ENCODE measurements at regions not wholly inside any gene's neighbourhood (a gene's known extent, or its start where the extent isn't known, plus 50 kb on each side); places are given as distances from the start of the nearest gene placed in this dataset.
"Not testable (repeated sequence)": the region's sequence is repeated elsewhere in the genome, so short reads cannot be mapped to it uniquely, and the experiment has no call there.

DNA sequence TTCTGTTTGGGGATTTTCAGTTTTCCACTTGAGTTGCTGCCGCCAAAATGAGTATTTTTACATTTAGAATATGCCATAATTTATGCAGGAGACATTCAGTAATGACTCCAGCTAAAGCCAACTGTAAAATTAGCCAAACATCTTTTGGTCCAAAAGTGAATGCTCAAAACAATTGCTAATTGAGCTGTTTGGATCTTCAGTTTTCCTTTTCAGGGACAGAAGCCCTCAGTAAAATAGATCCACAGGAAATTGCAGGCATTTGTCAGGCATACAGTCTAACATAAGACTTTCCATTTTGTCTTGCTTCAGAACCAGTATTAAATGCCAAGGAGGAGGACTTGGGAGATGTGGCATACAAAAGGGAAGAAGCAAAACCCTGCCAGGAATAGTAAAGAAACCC is 524.8 kb upstream of the API5 start:
- DNase-seq (ENCODE audit: low read depth), result no peak
- no peak overlapping the region for H3K4me3 ChIP-seq (ENCODE audit: low read depth, low read length)
- TF ChIP-seq, protein P1, sequence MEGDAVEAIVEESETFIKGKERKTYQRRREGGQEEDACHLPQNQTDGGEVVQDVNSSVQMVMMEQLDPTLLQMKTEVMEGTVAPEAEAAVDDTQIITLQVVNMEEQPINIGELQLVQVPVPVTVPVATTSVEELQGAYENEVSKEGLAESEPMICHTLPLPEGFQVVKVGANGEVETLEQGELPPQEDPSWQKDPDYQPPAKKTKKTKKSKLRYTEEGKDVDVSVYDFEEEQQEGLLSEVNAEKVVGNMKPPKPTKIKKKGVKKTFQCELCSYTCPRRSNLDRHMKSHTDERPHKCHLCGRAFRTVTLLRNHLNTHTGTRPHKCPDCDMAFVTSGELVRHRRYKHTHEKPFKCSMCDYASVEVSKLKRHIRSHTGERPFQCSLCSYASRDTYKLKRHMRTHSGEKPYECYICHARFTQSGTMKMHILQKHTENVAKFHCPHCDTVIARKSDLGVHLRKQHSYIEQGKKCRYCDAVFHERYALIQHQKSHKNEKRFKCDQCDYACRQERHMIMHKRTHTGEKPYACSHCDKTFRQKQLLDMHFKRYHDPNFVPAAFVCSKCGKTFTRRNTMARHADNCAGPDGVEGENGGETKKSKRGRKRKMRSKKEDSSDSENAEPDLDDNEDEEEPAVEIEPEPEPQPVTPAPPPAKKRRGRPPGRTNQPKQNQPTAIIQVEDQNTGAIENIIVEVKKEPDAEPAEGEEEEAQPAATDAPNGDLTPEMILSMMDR (conservative IDR thresholded peaks at IDR 0.05; ENCODE audit: low read depth, low read length), result no peak

DNA sequence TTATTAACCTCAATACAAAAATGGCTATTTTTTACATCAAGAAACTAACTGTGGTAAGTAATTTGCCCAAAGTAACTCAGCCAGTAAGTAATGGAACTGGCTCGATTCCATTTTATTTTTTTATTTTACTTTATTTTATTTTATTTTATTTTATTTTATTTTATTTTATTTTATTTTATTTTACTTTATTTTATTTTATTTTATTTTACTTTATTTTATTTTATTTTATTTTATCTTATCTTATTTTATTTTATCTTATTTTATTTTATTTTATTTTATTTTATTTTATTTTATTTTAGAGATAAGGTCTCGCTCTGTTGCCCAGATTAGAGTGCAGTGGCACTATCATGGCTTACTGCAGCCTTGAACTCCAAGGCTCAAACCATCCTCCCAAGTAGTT is 516.3 kb upstream of the API5 start:
- not testable (repeated sequence) for H3K4me3 ChIP-seq (ENCODE audit: low read depth, low read length); DNase-seq (ENCODE audit: low read depth)

DNA sequence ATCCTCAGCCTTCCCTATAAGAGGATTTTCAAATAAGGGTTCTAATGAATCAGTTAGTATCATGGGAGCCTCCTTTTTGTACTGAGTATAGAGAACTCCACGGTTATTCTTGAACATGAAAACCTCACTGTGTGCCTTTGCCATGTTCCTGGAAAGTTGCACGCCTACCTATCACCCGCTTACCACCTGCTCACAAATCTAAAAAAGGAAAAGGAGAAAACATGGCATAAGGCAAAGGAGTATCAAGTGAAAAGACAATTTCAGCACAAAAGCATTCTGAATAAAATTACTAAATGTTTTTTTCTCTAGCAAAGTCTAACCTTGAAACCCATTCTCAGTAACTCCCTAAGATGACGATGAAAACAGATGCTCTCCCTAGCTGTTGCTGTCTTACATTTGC is 511.8 kb upstream of the API5 start:
- H3K4me3 ChIP-seq (ENCODE audit: low read depth, low read length), result no peak overlapping the region
- no peak for DNase-seq (ENCODE audit: low read depth)
- TF ChIP-seq, protein P1 (conservative IDR thresholded peaks at IDR 0.05; ENCODE audit: low read depth, low read length), result no peak

DNA sequence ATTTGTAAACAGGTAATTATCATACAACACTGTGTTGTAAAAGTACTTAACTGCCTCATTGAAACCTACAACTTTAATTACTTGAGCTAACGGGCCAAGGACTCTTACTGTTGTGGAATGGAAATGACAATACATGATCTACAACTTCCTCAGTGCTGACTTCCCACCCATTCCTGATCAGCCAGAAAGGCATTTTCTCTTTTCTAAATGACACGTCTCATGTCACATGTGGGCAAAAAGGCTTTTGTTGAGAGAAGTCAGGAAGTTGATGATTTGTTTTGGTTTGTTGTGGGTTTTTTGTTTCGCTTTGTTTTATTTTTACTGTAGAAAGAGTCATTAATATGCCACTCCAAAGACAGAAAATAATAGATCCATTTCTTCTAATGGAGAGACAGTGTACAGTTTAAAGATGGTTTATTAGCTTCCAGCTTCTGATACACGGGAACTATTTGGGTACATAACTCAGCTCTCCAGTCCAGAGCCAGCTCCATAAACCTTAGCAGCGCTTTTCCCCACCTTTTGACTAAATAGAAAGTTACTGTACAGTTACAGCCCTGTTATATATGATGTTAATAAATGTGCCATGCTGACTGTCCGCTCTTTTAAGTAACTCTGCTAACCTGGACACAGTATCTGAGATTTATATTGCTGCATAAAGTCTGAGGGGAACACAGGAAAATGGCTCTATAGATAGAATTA is 509.4 kb upstream of the API5 start:
- no peak overlapping the region for H3K4me3 ChIP-seq (ENCODE audit: low read depth, low read length)

GRCh38 chr11:42806191-42806590 is 505.6 kb upstream of the API5 start:
- TF ChIP-seq, protein P1 (conservative IDR thresholded peaks at IDR 0.05; ENCODE audit: low read depth, low read length), result no peak
- H3K4me3 ChIP-seq (ENCODE audit: low read depth, low read length), result no peak overlapping the region
- DNase-seq (ENCODE audit: low read depth), result no peak

More for the DNA sequence above, 509.4 kb upstream of the API5 start:
- DNase-seq (ENCODE audit: low read depth), result no peak
- TF ChIP-seq, protein P1 (conservative IDR thresholded peaks at IDR 0.05; ENCODE audit: low read depth, low read length), result no peak

DNA sequence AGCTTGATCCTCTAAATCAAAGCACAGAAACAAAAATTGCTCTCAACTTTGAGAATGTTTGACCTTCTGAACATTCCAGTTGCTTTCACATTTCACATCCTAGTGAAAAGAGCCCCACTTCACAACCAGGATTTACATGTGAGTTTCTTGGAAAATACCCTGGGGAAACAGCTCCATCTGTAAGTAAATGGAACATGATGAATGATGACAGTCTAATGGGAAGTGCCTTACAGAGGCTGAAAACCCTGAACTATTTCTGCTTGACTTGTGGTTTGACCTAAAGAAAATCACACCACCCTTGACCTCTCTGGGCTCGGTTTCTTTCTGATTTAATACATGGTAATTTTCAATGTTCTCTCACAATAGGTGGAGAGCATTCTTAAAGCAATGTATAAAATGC is 499.4 kb upstream of the API5 start:
- DNase-seq (ENCODE audit: low read depth), result no peak
- no peak overlapping the region for H3K4me3 ChIP-seq (ENCODE audit: low read depth, low read length)
- TF ChIP-seq, protein P1 (conservative IDR thresholded peaks at IDR 0.05; ENCODE audit: low read depth, low read length), result no peak

DNA sequence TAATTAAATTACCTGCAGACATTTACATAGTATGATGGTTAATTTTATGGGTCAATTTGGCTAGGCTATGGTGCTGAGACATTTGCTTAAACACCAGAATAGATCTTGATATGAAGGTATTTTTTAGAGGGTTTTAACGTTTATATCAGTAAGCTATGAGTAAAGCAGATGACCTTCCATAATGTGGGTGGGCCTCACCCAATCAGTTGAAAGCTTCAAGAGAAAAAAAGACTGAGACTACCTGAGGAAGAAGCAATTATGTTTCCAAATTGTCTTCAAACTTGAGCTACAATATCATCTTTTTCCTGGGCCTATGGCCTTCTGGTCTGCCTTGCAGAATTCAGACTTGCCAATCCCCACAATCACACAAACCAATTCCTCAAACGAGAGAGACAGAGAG is 498.8 kb upstream of the API5 start:
- TF ChIP-seq, protein P1 (conservative IDR thresholded peaks at IDR 0.05; ENCODE audit: low read depth, low read length), result no peak
- H3K4me3 ChIP-seq (ENCODE audit: low read depth, low read length), result no peak overlapping the region
- DNase-seq (ENCODE audit: low read depth), result no peak
